WTC11 (cell line): ENCODE measurements at regions not wholly inside any gene's neighbourhood (a gene's known extent, or its start where the extent isn't known, plus 50 kb on each side); places are given as distances from the start of the nearest gene placed in this dataset.

Source experiments
- ATAC-seq: fragments of 200-7000 bp; cut with Tn5 transposase; 2 replicates; pipeline ENCODE4 v1.10.0; 2021; ENCODE audit warnings: mild to moderate bottlenecking, moderate library complexity
- CTCF ChIA-PET: fragments of 300-600 bp; sonication (Branson Sonifier 250); formaldehyde crosslinking; loops from one replicate; lab custom pipeline; 2021; ENCODE audit warnings: antibody characterized with exemption; lab: Charles Lee
- POLR2A ChIA-PET: fragments of 350-600 bp; sonication (Branson Sonifier 250); formaldehyde crosslinking; loops from one replicate; lab custom pipeline; 2021; ENCODE audit warnings: antibody characterized with exemption; lab: Charles Lee
- DNase-seq: peaks from one replicate; pipeline ENCODE4 v3.0.0; 2021; ENCODE audit warnings: low spot score
- H3K27ac Mint-ChIP-seq: 2 replicates; pipeline ENCODE4 v1.8.0; 2021; ENCODE audit warnings: mixed read lengths
- H3K27me3 Mint-ChIP-seq: 2 replicates; pipeline ENCODE4 v1.8.0; 2021; ENCODE audit warnings: low read depth, mild to moderate bottlenecking, moderate library complexity, mixed read lengths
- H3K36me3 Mint-ChIP-seq: 2 replicates; pipeline ENCODE4 v1.8.0; 2021; ENCODE audit warnings: mixed read lengths
- H3K4me1 Mint-ChIP-seq: 2 replicates; pipeline ENCODE4 v1.8.0; 2022; ENCODE audit warnings: mixed read lengths
- H3K4me3 Mint-ChIP-seq: 2 replicates; pipeline ENCODE4 v1.8.0; 2021; ENCODE audit warnings: mild to moderate bottlenecking, moderate library complexity, mixed read lengths
- H3K9me3 Mint-ChIP-seq: 2 replicates; pipeline ENCODE4 v1.8.0; 2021; ENCODE audit warnings: mixed read lengths
- AR ChIP-seq: fragments of 250-450 bp; sonication (Bioruptor Pico); IDR thresholded peaks from 2 replicates; pipeline ENCODE4 v1.9.0; 2021; ENCODE audit warnings: mild to moderate bottlenecking
- ATF1 ChIP-seq: sonication (generic); formaldehyde crosslinking; IDR thresholded peaks from 2 replicates; pipeline ENCODE4 v1.8.1; 2023; ENCODE audit warnings: mild to moderate bottlenecking, moderate library complexity, missing genetic modification reagents
- CBFB ChIP-seq: sonication (generic); formaldehyde crosslinking; IDR thresholded peaks from 2 replicates; pipeline ENCODE4 v1.8.1; 2022; ENCODE audit warnings: mild to moderate bottlenecking, low read depth, missing genetic modification reagents
- ELF4 ChIP-seq: sonication (generic); formaldehyde crosslinking; IDR thresholded peaks from 2 replicates; pipeline ENCODE4 v1.8.1; 2022; ENCODE audit warnings: low read depth, mild to moderate bottlenecking, moderate library complexity, missing genetic modification reagents
- GRHL2 ChIP-seq: fragments of 250-450 bp; sonication (Bioruptor Pico); IDR thresholded peaks from 2 replicates; pipeline ENCODE4 v1.8.0; 2022; ENCODE audit warnings: mild to moderate bottlenecking, moderate library complexity; ENCODE audit not compliant: insufficient replicate concordance, severe bottlenecking
- KAT7 ChIP-seq: sonication (generic); formaldehyde crosslinking; IDR thresholded peaks from 2 replicates; pipeline ENCODE4 v1.8.1; 2023; ENCODE audit warnings: missing genetic modification reagents, mild to moderate bottlenecking, borderline replicate concordance
- NFATC4 ChIP-seq: fragments of 250-450 bp; sonication (Bioruptor Pico); IDR thresholded peaks from 2 replicates; pipeline ENCODE4 v1.9.0; 2021; ENCODE audit warnings: mild to moderate bottlenecking
- NFYB ChIP-seq: sonication (generic); formaldehyde crosslinking; conservative IDR thresholded peaks from 2 replicates; pipeline ENCODE4 v1.8.0; 2022; ENCODE audit warnings: low read depth, missing genetic modification reagents
- NR1H2 ChIP-seq: sonication (generic); formaldehyde crosslinking; IDR thresholded peaks from 2 replicates; pipeline ENCODE4 v1.9.0; 2021; ENCODE audit warnings: mild to moderate bottlenecking, moderate library complexity, missing genetic modification reagents
- OVOL2 ChIP-seq: fragments of 250-450 bp; sonication (Bioruptor Pico); IDR thresholded peaks from 2 replicates; pipeline ENCODE4 v1.9.0; 2021; ENCODE audit warnings: mild to moderate bottlenecking, borderline replicate concordance
- RORB ChIP-seq: fragments of 250-450 bp; sonication (Bioruptor Pico); IDR thresholded peaks from 2 replicates; pipeline ENCODE4 v1.9.0; 2021; ENCODE audit warnings: mild to moderate bottlenecking
- SMAD3 ChIP-seq: sonication (generic); formaldehyde crosslinking; IDR thresholded peaks from 2 replicates; pipeline ENCODE4 v1.8.0; 2022; ENCODE audit warnings: missing genetic modification reagents, mild to moderate bottlenecking, borderline replicate concordance
- TCF7 ChIP-seq: sonication (generic); formaldehyde crosslinking; IDR thresholded peaks from 2 replicates; pipeline ENCODE4 v1.8.0; 2022; ENCODE audit warnings: mild to moderate bottlenecking, low read depth, missing genetic modification reagents, moderate library complexity
- ZNF219 ChIP-seq: sonication (generic); formaldehyde crosslinking; IDR thresholded peaks from 2 replicates; pipeline ENCODE4 v1.8.0; 2023; ENCODE audit warnings: missing genetic modification reagents, mild to moderate bottlenecking, borderline replicate concordance
- ZNF232 ChIP-seq: sonication (generic); formaldehyde crosslinking; IDR thresholded peaks from 2 replicates; pipeline ENCODE4 v1.8.0; 2022; ENCODE audit warnings: mild to moderate bottlenecking, missing genetic modification reagents
- ZNF263 ChIP-seq: sonication (generic); formaldehyde crosslinking; IDR thresholded peaks from 2 replicates; pipeline ENCODE4 v1.8.1; 2022; ENCODE audit warnings: low read depth, mild to moderate bottlenecking, moderate library complexity, missing genetic modification reagents
- TF ChIP-seq, protein P1 (sequence below): sonication (generic); formaldehyde crosslinking; IDR thresholded peaks from 2 replicates; pipeline ENCODE4 v1.8.1; 2022; ENCODE audit warnings: mild to moderate bottlenecking, moderate library complexity, missing genetic modification reagents
- TF ChIP-seq, protein P2 (sequence below): fragments of 250-450 bp; sonication (Bioruptor Pico); IDR thresholded peaks from 2 replicates; pipeline ENCODE4 v1.9.0; 2021; ENCODE audit warnings: moderate library complexity, mild to moderate bottlenecking, inconsistent platforms, borderline replicate concordance
- TF ChIP-seq, protein P3 (sequence below): sonication (generic); formaldehyde crosslinking; IDR thresholded peaks from 2 replicates; pipeline ENCODE4 v1.8.0; 2022; ENCODE audit warnings: missing genetic modification reagents
- TF ChIP-seq, protein P4 (sequence below): fragments of 200-600 bp; IDR thresholded peaks from 2 replicates; pipeline ENCODE4 v1.8.0; 2022; ENCODE audit warnings: antibody characterized with exemption

DNA sequence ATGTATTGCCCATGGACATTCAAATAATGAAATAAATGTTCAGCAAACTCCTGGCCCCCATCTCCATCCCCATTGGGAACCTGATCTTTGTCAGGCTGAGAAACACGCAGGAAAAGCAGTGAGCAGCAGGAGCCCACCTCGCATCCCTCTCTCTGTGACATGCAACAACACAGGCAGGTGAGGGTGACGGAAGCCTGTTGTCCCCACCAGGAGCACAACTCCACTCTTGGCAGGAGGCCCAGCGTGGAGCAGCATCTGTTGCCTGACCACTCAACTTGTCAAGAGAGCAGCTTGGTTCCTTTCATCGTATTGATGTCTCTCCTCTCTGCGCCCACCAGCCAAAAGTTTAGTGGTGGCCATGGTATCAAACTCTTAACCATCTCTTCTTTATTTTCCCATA is 586.9 kb upstream of the ARID1B start (continued):
- TF ChIP-seq AR (CRISPR knock-in tag): no peak

GRCh38 chr6:156189714-156190113 is 587.5 kb upstream of the ARID1B start:
- ChIA-PET CTCF (no interaction called here), POLR2A (no interaction called here)
- Mint-ChIP-seq H3K9me3 (peaks cover 13% of the 10 kb centered on the region), H3K27me3 (no peaks in the 10 kb centered on the region), H3K4me1 (peaks cover 23% of the 10 kb centered on the region), H3K4me3 (no peak overlapping the region), H3K27ac (no peak overlapping the region), H3K36me3 (no peaks in the 10 kb centered on the region)
- ATAC-seq (no peak), DNase-seq (no peak)
- TF ChIP-seq, protein P1, sequence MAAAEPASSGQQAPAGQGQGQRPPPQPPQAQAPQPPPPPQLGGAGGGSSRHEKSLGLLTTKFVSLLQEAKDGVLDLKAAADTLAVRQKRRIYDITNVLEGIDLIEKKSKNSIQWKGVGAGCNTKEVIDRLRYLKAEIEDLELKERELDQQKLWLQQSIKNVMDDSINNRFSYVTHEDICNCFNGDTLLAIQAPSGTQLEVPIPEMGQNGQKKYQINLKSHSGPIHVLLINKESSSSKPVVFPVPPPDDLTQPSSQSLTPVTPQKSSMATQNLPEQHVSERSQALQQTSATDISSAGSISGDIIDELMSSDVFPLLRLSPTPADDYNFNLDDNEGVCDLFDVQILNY (CRISPR knock-in tag): no peak
- TF ChIP-seq SMAD3 (CRISPR knock-in tag) (no peak), ATF1 (CRISPR knock-in tag) (no peak), NFATC4 (CRISPR knock-in tag) (no peak), ELF4 (CRISPR knock-in tag) (no peak), ZNF232 (CRISPR knock-in tag) (no peak), CBFB (CRISPR knock-in tag) (no peak), TCF7 (CRISPR knock-in tag) (no peak), ZNF219 (CRISPR knock-in tag) (no peak), KAT7 (CRISPR knock-in tag) (no peak), GRHL2 (CRISPR knock-in tag) (no peak), OVOL2 (CRISPR knock-in tag) (no peak), NFYB (CRISPR knock-in tag) (no peak), NR1H2 (CRISPR knock-in tag) (no peak), RORB (CRISPR knock-in tag) (no peak), ZNF263 (no peak)
- TF ChIP-seq, protein P2, sequence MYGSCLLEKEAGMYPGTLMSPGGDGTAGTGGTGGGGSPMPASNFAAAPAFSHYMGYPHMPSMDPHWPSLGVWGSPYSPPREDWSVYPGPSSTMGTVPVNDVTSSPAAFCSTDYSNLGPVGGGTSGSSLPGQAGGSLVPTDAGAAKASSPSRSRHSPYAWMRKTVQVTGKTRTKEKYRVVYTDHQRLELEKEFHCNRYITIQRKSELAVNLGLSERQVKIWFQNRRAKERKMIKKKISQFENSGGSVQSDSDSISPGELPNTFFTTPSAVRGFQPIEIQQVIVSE (CRISPR knock-in tag): no peak
- TF ChIP-seq, protein P3, sequence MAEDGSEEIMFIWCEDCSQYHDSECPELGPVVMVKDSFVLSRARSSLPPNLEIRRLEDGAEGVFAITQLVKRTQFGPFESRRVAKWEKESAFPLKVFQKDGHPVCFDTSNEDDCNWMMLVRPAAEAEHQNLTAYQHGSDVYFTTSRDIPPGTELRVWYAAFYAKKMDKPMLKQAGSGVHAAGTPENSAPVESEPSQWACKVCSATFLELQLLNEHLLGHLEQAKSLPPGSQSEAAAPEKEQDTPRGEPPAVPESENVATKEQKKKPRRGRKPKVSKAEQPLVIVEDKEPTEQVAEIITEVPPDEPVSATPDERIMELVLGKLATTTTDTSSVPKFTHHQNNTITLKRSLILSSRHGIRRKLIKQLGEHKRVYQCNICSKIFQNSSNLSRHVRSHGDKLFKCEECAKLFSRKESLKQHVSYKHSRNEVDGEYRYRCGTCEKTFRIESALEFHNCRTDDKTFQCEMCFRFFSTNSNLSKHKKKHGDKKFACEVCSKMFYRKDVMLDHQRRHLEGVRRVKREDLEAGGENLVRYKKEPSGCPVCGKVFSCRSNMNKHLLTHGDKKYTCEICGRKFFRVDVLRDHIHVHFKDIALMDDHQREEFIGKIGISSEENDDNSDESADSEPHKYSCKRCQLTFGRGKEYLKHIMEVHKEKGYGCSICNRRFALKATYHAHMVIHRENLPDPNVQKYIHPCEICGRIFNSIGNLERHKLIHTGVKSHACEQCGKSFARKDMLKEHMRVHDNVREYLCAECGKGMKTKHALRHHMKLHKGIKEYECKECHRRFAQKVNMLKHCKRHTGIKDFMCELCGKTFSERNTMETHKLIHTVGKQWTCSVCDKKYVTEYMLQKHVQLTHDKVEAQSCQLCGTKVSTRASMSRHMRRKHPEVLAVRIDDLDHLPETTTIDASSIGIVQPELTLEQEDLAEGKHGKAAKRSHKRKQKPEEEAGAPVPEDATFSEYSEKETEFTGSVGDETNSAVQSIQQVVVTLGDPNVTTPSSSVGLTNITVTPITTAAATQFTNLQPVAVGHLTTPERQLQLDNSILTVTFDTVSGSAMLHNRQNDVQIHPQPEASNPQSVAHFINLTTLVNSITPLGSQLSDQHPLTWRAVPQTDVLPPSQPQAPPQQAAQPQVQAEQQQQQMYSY: no peak
- TF ChIP-seq, protein P4, sequence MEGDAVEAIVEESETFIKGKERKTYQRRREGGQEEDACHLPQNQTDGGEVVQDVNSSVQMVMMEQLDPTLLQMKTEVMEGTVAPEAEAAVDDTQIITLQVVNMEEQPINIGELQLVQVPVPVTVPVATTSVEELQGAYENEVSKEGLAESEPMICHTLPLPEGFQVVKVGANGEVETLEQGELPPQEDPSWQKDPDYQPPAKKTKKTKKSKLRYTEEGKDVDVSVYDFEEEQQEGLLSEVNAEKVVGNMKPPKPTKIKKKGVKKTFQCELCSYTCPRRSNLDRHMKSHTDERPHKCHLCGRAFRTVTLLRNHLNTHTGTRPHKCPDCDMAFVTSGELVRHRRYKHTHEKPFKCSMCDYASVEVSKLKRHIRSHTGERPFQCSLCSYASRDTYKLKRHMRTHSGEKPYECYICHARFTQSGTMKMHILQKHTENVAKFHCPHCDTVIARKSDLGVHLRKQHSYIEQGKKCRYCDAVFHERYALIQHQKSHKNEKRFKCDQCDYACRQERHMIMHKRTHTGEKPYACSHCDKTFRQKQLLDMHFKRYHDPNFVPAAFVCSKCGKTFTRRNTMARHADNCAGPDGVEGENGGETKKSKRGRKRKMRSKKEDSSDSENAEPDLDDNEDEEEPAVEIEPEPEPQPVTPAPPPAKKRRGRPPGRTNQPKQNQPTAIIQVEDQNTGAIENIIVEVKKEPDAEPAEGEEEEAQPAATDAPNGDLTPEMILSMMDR: no peak
